ENCODE measurements at regions not wholly inside any gene's neighbourhood (a gene's known extent, or its start where the extent isn't known, plus 50 kb on each side); places are given as distances from the start of the nearest gene placed in this dataset.
"Not testable (repeated sequence)": the region's sequence is repeated elsewhere in the genome, so short reads cannot be mapped to it uniquely, and the experiment has no call there.

- H3K4me3 ChIP-seq, result no peak overlapping the region
Measured at GRCh38 chr5:116739571-116739970, 164.9 kb upstream of the SEMA6A start.

GRCh38 chr5:116738615-116739261 is 164.1 kb upstream of the SEMA6A start:
- DNase-seq, result no peak
- Histone ChIP-seq H3K36me3 (no peaks in the 10 kb centered on the region), H3K9me3 (no peaks in the 10 kb centered on the region), H3K4me3 (no peak overlapping the region), H3K27me3 (peaks cover 2% of the 10 kb centered on the region; the same call in 1 of the 2 replicates)

More at GRCh38 chr5:116739571-116739970, 164.9 kb upstream of the SEMA6A start:
- no peak for DNase-seq
- Histone ChIP-seq H3K9me3 (no peaks in the 10 kb centered on the region), H3K27me3 (peaks cover 2% of the 10 kb centered on the region; the same call in 1 of the 2 replicates), H3K36me3 (no peaks in the 10 kb centered on the region)

- Histone ChIP-seq H3K36me3 (no peaks in the 10 kb centered on the region), H3K9me3 (no peaks in the 10 kb centered on the region), H3K4me3 (no peak overlapping the region), H3K27me3 (peaks cover 6% of the 10 kb centered on the region; the same call in 1 of the 2 replicates)
- DNase-seq, result no peak
Measured at GRCh38 chr5:116738239-116738614, 163.6 kb upstream of the SEMA6A start.

DNA sequence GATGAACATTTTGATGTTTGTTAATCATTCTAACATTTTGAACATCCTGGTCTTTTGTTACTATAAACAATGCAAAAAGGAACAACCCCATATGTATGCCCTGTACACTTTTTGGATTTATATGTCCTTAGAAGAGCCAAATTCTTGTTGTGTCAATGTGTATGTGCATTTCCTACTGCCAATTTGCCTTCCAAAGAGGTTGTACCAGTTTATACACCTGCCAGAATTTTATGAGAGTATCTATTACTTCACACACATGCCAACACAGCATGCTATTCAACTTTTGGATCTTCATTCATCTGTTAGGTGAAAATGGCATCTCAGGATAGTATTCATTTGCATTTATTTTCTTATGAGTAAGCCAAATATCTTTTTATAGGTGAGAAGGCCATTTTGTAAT is 162.0 kb upstream of the SEMA6A start:
- DNase-seq, result no peak
- Histone ChIP-seq H3K27me3 (peaks cover 8% of the 10 kb centered on the region), H3K9me3 (no peaks in the 10 kb centered on the region), H3K4me3 (no peak overlapping the region), H3K36me3 (no peaks in the 10 kb centered on the region)

DNA sequence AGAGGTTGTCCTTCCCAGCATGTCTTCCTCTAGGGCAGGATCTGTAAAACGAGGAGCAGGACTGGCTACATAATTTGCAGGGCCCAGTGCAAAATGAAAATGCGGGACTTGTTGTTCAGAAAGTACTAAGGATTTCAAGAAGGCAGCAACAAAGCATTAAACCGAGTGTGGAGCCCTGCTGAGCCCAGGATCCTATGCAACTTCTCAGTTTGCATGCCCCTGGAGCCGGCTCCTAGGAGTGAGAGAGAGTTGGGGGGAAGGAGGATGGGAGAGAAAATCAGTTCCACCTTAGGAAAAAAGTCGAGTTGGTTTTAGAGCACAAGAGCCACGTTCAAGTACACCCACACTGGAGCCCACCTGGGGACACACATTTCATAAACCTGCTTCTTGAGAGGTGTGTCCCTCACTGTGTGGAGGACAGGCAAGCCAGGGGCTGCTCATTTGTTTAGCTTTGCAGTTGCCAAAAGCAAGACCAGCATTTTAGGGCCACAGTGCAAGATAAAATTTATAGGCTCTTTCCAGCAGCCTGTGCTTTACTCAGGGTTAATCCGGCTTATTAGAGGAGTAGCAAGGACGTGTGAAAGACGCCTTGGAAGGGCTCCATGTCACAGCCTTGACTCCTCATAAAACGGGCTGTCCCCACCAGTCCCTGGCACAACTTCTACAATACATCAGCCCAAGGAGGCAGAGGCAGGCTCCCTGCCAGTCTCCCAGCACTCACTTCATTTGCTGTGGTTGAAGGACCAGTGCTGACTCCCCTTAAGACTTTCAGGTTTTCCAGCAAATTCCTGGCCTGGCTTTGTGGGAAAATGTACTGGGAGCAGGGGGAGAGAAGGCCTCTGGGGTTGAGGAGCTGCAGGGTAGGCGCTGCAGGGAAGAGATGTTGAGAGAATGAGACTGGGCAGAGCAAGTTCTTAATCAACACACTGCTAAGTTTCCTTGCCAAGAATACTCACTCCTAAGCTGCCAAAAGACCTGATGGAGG is 159.7 kb upstream of the SEMA6A start:
- DNase-seq, result no peak
- Histone ChIP-seq H3K27me3 (peaks cover 8% of the 10 kb centered on the region), H3K9me3 (no peaks in the 10 kb centered on the region)

GRCh38 chr5:116732591-116732990 is 158.0 kb upstream of the SEMA6A start:
- no peak overlapping the region for H3K4me3 ChIP-seq
- H3K9me3 ChIP-seq, result no peaks in the 10 kb centered on the region
- no peaks in the 10 kb centered on the region for H3K36me3 ChIP-seq
- DNase-seq, result no peak
- peaks cover 5% of the 10 kb centered on the region for H3K27me3 ChIP-seq

More for the DNA sequence above, 159.7 kb upstream of the SEMA6A start:
- H3K4me3 ChIP-seq, result no peak overlapping the region
- H3K36me3 ChIP-seq, result no peaks in the 10 kb centered on the region

- Histone ChIP-seq H3K4me3 (no peak overlapping the region), H3K36me3 (no peaks in the 10 kb centered on the region), H3K9me3 (no peaks in the 10 kb centered on the region), H3K27me3 (peaks cover 5% of the 10 kb centered on the region)
- DNase-seq, result no peak
Measured at GRCh38 chr5:116731432-116731831, 156.8 kb upstream of the SEMA6A start.

DNA sequence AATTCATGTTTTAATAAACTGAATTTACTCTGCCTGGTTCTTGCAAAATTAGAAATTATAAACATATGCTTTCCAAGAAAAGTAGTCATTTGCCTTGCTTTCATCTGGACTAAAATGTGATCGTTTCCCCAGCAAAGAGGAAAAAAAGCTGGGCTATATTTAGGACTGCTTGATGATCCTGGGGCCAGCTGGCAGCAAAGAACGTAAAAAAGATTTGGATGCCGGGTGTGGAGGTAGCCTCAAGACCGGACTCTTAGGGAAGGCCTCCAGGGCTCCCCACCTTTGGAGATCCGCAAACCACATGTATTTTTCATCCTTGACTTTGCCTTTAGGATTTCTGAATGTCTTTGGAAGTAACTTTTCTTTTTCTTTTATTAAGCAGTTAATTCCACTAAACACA is 156.1 kb upstream of the SEMA6A start:
- Histone ChIP-seq H3K27me3 (peaks cover 5% of the 10 kb centered on the region), H3K9me3 (no peaks in the 10 kb centered on the region), H3K36me3 (no peaks in the 10 kb centered on the region), H3K4me3 (no peak overlapping the region)
- no peak for DNase-seq

DNA sequence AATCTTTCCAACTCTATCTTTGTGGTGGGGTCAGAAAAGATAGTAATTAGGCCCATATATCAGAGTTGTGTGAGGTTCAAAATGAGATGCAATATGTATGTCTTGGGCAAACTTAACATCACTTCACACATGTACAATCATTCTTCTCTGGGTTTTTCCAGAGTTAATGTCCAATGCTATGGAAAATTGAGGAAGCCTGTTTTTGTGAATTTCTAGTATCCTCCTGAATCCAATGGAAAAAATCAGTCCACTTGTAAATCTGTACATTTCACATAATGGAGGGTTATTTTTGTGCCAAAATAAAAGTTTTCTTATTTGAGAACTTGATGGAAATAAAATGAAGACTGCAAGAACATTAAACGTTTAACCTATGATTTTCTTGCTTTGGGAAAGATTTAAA is 155.6 kb upstream of the SEMA6A start:
- no peak overlapping the region for H3K4me3 ChIP-seq
- H3K36me3 ChIP-seq, result no peaks in the 10 kb centered on the region
- H3K9me3 ChIP-seq, result no peaks in the 10 kb centered on the region
- peaks cover 5% of the 10 kb centered on the region for H3K27me3 ChIP-seq
- DNase-seq, result no peak

GRCh38 chr5:116727248-116727647 is 152.6 kb upstream of the SEMA6A start:
- Histone ChIP-seq H3K9me3 (no peaks in the 10 kb centered on the region), H3K27me3 (peaks cover 8% of the 10 kb centered on the region), H3K36me3 (no peaks in the 10 kb centered on the region), H3K4me3 (no peak overlapping the region)
- no peak for DNase-seq

- not testable (repeated sequence) for DNase-seq, H3K36me3 ChIP-seq, H3K4me3 ChIP-seq, H3K9me3 ChIP-seq, H3K27me3 ChIP-seq
Measured at GRCh38 chr5:116726180-116726579, 151.6 kb upstream of the SEMA6A start.

- DNase-seq, result no peak
- H3K4me3 ChIP-seq, result no peak overlapping the region
- H3K36me3 ChIP-seq, result no peaks in the 10 kb centered on the region
Measured at GRCh38 chr5:116724971-116725370, 150.3 kb upstream of the SEMA6A start.

GRCh38 chr5:116722651-116723050 is 148.0 kb upstream of the SEMA6A start:
- H3K27me3 ChIP-seq, result peaks cover 14% of the 10 kb centered on the region
- H3K4me3 ChIP-seq, result no peak overlapping the region
- no peaks in the 10 kb centered on the region for H3K36me3 ChIP-seq
- no peak for DNase-seq
- no peaks in the 10 kb centered on the region for H3K9me3 ChIP-seq

More at GRCh38 chr5:116724971-116725370, 150.3 kb upstream of the SEMA6A start:
- H3K27me3 ChIP-seq, result peaks cover 6% of the 10 kb centered on the region
- no peaks in the 10 kb centered on the region for H3K9me3 ChIP-seq

GRCh38 chr5:116719106-116719505 is 144.5 kb upstream of the SEMA6A start:
- peaks cover 14% of the 10 kb centered on the region for H3K27me3 ChIP-seq
- H3K36me3 ChIP-seq, result no peaks in the 10 kb centered on the region
- no peak for DNase-seq
- no peaks in the 10 kb centered on the region for H3K9me3 ChIP-seq
- H3K4me3 ChIP-seq, result no peak overlapping the region

- H3K4me3 ChIP-seq, result no peak overlapping the region
- H3K27me3 ChIP-seq, result peaks cover 14% of the 10 kb centered on the region
- H3K36me3 ChIP-seq, result no peaks in the 10 kb centered on the region
- no peak for DNase-seq
- no peaks in the 10 kb centered on the region for H3K9me3 ChIP-seq
Measured at GRCh38 chr5:116718317-116718716, 143.7 kb upstream of the SEMA6A start.

DNA sequence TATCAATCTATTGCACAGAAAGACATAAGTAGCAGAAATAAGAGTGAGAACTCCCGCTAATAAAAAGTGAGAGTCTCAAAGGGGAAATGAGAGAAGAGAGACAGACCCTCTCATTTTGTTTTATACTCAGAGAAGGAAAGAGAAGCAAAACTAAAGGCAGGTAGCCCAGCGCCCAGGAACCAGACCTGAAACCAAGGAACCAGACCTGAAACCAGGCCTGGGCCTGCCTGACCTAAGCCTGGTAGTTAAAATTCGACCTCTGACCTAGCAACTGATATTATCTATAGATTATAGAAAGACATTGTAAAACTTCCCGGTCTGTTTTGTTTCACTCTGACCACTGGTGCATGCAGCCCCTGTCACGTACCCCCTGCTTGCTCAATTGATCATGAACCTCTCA is 134.5 kb upstream of the SEMA6A start:
- no peak for DNase-seq

GRCh38 chr5:116705121-116705519 is 130.5 kb upstream of the SEMA6A start:
- H3K9me3 ChIP-seq, H3K4me3 ChIP-seq, DNase-seq, H3K27me3 ChIP-seq, H3K36me3 ChIP-seq: not testable (repeated sequence)

More for the DNA sequence above, 134.5 kb upstream of the SEMA6A start:
- no peaks in the 10 kb centered on the region for H3K9me3 ChIP-seq
- no peaks in the 10 kb centered on the region for H3K27me3 ChIP-seq
- no peaks in the 10 kb centered on the region for H3K36me3 ChIP-seq
- no peak overlapping the region for H3K4me3 ChIP-seq
